Body of pancreas (tissue), 4 donors: ENCODE measurements at regions not wholly inside any gene's neighbourhood (a gene's known extent, or its start where the extent isn't known, plus 50 kb on each side); places are given as distances from the start of the nearest gene placed in this dataset.

ENCODE experiments used
- ATAC-seq: fragments of 150-250 bp; one replicate; pipeline ENCODE4 v1.9.1; 2016
- DNase-seq, 4 donors: peaks; one replicate each; pipeline ENCODE4 v3.0.0-alpha.2; 2019
- H3K27ac ChIP-seq, 4 donors: fragments of 200-600 bp; sonication (generic); 1 replicate in 3 of 4; 2 replicates in 1 of 4; pipeline versions ENCODE4 v1.5.1 to v1.6.1; 2016 to 2019; ENCODE audit warnings: mild to moderate bottlenecking in 1 of 4, mixed read lengths in 1 of 4, moderate library complexity in 1 of 4
- H3K27me3 ChIP-seq, 2 donors: fragments of 200-600 bp; sonication (generic); one replicate each; pipeline ENCODE4 v1.6.0; 2016; ENCODE audit warnings: mild to moderate bottlenecking in 1 of 2
- H3K36me3 ChIP-seq, 2 donors: fragments of 200-600 bp; sonication (generic); replicated peaks in 1 of 2; 2 replicates each; pipeline ENCODE4 v1.5.1; 2016; ENCODE audit warnings: low read depth in 2 of 2; ENCODE audit not compliant: insufficient read depth in 1 of 2
- H3K4me1 ChIP-seq: fragments of 200-600 bp; sonication (generic); one replicate; pipeline ENCODE4 v1.6.0; 2016
- H3K4me3 ChIP-seq, 2 donors: fragments of 200-600 bp; sonication (generic); 1 replicate in 1 of 2; 2 replicates in 1 of 2; pipeline ENCODE4 v1.5.1; 2016 to 2019
- H3K9me3 ChIP-seq, 3 donors: fragments of 200-600 bp; sonication (generic); 1 replicate in 2 of 3; 2 replicates in 1 of 3; pipeline ENCODE4 v1.5.1; 2016
- POLR2A ChIP-seq, 3 donors: fragments of 450-650 bp; IDR thresholded peaks; one replicate each; pipeline ENCODE4 v1.6.1; 2016; ENCODE audit warnings: antibody characterized with exemption in 3 of 3, mild to moderate bottlenecking in 2 of 3
- WGBS, 2 donors: methylation state at CpG; one replicate each; pipeline ENCODE4 v1.1.5; 2017; 5-methylcytosine and 5-hydroxymethylcytosine counted together
- intact Hi-C: fragments of 100-400 bp; cut with DNase I; formaldehyde crosslinking; loops from one replicate; pipeline ENCODE4 v1.15.1; 2023
- TF ChIP-seq, protein P1 (sequence below), 7 experiments: fragments of 450-650 bp in 4 of 7; fragments of 200-600 bp in 3 of 7; sonication (generic) in 3 of 7; IDR thresholded peaks; one replicate each; pipeline ENCODE4 v1.5.1; 2016 to 2019; ENCODE audit warnings: antibody characterized with exemption in 7 of 7

GRCh38 chr14:101191101-101191720, 287.7 kb upstream of the RTL1 start:
- H3K27me3 ChIP-seq: no peaks in the 10 kb centered on the region
- H3K27ac ChIP-seq: no peak overlapping the region
- ATAC-seq (no peak), DNase-seq (no peak)
- 68 to 83% methylated on average over 6 of the region's 6 CpGs for WGBS, 2 donors
- no peak for TF ChIP-seq POLR2A (IDR thresholded peaks at IDR 0.05)
- TF ChIP-seq, protein P1, sequence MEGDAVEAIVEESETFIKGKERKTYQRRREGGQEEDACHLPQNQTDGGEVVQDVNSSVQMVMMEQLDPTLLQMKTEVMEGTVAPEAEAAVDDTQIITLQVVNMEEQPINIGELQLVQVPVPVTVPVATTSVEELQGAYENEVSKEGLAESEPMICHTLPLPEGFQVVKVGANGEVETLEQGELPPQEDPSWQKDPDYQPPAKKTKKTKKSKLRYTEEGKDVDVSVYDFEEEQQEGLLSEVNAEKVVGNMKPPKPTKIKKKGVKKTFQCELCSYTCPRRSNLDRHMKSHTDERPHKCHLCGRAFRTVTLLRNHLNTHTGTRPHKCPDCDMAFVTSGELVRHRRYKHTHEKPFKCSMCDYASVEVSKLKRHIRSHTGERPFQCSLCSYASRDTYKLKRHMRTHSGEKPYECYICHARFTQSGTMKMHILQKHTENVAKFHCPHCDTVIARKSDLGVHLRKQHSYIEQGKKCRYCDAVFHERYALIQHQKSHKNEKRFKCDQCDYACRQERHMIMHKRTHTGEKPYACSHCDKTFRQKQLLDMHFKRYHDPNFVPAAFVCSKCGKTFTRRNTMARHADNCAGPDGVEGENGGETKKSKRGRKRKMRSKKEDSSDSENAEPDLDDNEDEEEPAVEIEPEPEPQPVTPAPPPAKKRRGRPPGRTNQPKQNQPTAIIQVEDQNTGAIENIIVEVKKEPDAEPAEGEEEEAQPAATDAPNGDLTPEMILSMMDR (IDR thresholded peaks at IDR 0.05): no peak
- no peaks in the 10 kb centered on the region for H3K9me3 ChIP-seq
- H3K4me1 ChIP-seq: no peaks in the 10 kb centered on the region
- no peak overlapping the region for H3K4me3 ChIP-seq
- intact Hi-C loops: no loop called here
- no peaks in the 10 kb centered on the region for H3K36me3 ChIP-seq

GRCh38 chr14:101191721-101192660, 288.5 kb upstream of the RTL1 start:
- intact Hi-C loops: no loop called here
- no peak for DNase-seq
- ATAC-seq: no peak
- H3K27ac ChIP-seq: no peak overlapping the region
- H3K27me3 ChIP-seq: no peaks in the 10 kb centered on the region
- no peaks in the 10 kb centered on the region for H3K36me3 ChIP-seq
- H3K4me1 ChIP-seq: no peaks in the 10 kb centered on the region
- no peaks in the 10 kb centered on the region for H3K9me3 ChIP-seq
- H3K4me3 ChIP-seq: no peak overlapping the region
- no peak for TF ChIP-seq POLR2A (IDR thresholded peaks at IDR 0.05)
- TF ChIP-seq, protein P1 (IDR thresholded peaks at IDR 0.05): no peak
- 80 to 81% methylated on average over 14 to 15 of the region's 15 CpGs for WGBS, 2 donors

DNA sequence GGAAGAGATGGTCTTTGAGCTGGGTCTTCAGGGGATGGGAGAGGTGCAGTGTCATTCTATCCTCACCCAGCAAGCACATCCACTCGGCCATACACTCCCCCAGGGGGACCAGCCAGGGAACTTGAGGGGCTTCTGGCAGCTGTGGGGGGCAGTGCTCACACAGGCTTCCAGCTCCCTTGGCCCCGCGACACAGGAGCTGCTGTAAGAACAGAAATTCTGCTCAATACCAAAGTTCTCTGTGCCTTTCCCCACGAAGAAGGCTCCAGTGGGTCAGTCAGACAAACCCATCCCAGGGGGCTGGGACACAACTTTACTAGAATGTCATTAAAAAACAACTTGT, 289.1 kb upstream of the RTL1 start:
- DNase-seq: no peak
- H3K4me3 ChIP-seq: no peak overlapping the region

GRCh38 chr14:101193106-101193844, 289.8 kb upstream of the RTL1 start:
- intact Hi-C loops: no loop called here
- H3K4me3 ChIP-seq: no peak overlapping the region
- 81 to 82% methylated on average over 2 to 16 of the region's 16 CpGs for WGBS, 2 donors
- DNase-seq (peak in 1 of 4 donors; percentile 3), ATAC-seq (no peak)
- no peaks in the 10 kb centered on the region for H3K36me3 ChIP-seq
- no peaks in the 10 kb centered on the region for H3K27me3 ChIP-seq
- no peaks in the 10 kb centered on the region for H3K9me3 ChIP-seq
- H3K27ac ChIP-seq: no peak overlapping the region
- TF ChIP-seq, protein P1 (IDR thresholded peaks at IDR 0.05): no peak
- no peak for TF ChIP-seq POLR2A (IDR thresholded peaks at IDR 0.05)
- no peaks in the 10 kb centered on the region for H3K4me1 ChIP-seq

More for the DNA sequence above, 289.1 kb upstream of the RTL1 start:
- no peaks in the 10 kb centered on the region for H3K4me1 ChIP-seq
- H3K27me3 ChIP-seq: no peaks in the 10 kb centered on the region
- ATAC-seq: no peak
- H3K36me3 ChIP-seq: no peaks in the 10 kb centered on the region
- no peaks in the 10 kb centered on the region for H3K9me3 ChIP-seq
- H3K27ac ChIP-seq: no peak overlapping the region
- no peak for TF ChIP-seq POLR2A (IDR thresholded peaks at IDR 0.05)
- TF ChIP-seq, protein P1 (IDR thresholded peaks at IDR 0.05): no peak
- WGBS, 2 donors: 85 to 89% methylated on average over 4 of the region's 4 CpGs
- intact Hi-C loops: no loop called here
